ENCODE measurements at regions not wholly inside any gene's neighbourhood (a gene's known extent, or its start where the extent isn't known, plus 50 kb on each side); places are given as distances from the start of the nearest gene placed in this dataset.

DNA sequence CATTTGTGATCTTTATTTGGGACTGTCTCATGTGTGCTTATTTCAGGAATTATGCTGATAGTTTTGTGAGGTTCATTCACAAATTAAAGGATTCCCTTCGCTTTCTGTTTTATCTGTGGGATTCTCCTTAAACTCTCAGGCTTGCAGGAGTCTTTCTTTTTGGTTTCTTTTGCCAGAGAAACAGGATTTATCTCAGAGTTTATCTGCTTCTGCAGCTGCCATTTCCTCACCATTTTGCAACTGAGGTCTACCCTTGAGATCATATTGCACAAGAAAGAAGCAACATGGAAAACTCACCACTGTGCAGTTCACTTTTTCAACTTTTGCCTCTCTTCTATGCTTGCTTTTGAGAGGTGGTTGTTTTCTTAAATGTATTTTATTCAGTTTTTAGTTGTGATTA, 201.0 kb downstream of the PRL start:
- no peak overlapping the region for H3K23ac ChIP-seq (ENCODE audit: low read length)
- H2BK5ac ChIP-seq (ENCODE audit: low read depth, low read length, poor library complexity), result no peak overlapping the region
- H2AFZ ChIP-seq (ENCODE audit: insufficient read depth, low read length, poor library complexity), result no peak overlapping the region
- no peaks in the 10 kb centered on the region for H3K79me1 ChIP-seq (ENCODE audit: low read length)
- H3K18ac ChIP-seq (ENCODE audit: low read length), result no peak overlapping the region
- H4K91ac ChIP-seq (ENCODE audit: low read depth, low read length), result no peak overlapping the region
- no CpG with 5 or more reads among the region's 1 CpG for WGBS (ENCODE audit: extremely low coverage, insufficient coverage, insufficient read length)
- H3K4ac ChIP-seq (ENCODE audit: low read depth, low read length), result no peak overlapping the region
- H3K36me3 ChIP-seq (ENCODE audit: control insufficient read depth in 1 of 2, insufficient read depth in 2 of 2, low read length in 2 of 2), result no peaks in the 10 kb centered on the region
- H3K4me3 ChIP-seq (ENCODE audit: low read depth, low read length), result no peak overlapping the region
- peak in 1 of 2 donors; percentile 26 for DNase-seq
- no peaks in the 10 kb centered on the region for H3K4me1 ChIP-seq (ENCODE audit: control insufficient read depth in 1 of 2, insufficient read depth in 2 of 2, low read length in 2 of 2)
- no peak overlapping the region for H3K9ac ChIP-seq (ENCODE audit: low read length)
- no peak overlapping the region for H4K8ac ChIP-seq (ENCODE audit: low read depth, low read length)
- H3K27me3 ChIP-seq (ENCODE audit: insufficient read depth, low read length), result no peaks in the 10 kb centered on the region
- no peak overlapping the region for H2BK120ac ChIP-seq (ENCODE audit: insufficient read depth, low read length, poor library complexity)
- H3K79me2 ChIP-seq (ENCODE audit: control insufficient read depth, insufficient read depth, low read length, poor library complexity), result no peaks in the 10 kb centered on the region
- no peak overlapping the region for H2BK12ac ChIP-seq (ENCODE audit: low read length)
- no peak overlapping the region for H3K14ac ChIP-seq (ENCODE audit: low read length)
- H3K27ac ChIP-seq (ENCODE audit: low read depth, low read length), result no peak overlapping the region
- H4K12ac ChIP-seq (ENCODE audit: low read depth, low read length), result no peak overlapping the region
- no peaks in the 10 kb centered on the region for H3K9me3 ChIP-seq (ENCODE audit: insufficient read depth, low read depth, low read length)
- no peak overlapping the region for H2AK5ac ChIP-seq (ENCODE audit: low read length)
- H3K4me2 ChIP-seq (ENCODE audit: low read length), result no peak overlapping the region

DNA sequence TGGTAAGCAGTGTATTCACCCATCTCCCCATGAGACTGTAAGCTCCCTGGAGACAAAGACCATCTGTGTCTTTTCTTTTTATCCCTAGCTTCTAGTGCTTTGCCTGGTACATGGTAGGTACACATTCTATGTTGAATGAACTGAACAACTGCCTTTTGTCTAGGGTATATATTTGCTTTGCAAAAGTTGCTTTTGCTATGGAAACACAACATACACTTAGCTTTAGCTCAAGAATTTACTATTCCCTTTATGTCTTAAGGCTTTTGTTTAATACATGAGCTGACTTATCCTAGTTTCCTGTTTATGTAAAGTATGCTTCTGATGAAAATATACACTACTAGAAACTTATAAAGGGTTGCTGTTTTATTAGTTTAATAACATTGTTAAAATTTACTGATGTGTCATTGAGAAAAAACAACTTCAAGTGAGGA, 198.2 kb downstream of the PRL start:
- no peaks in the 10 kb centered on the region for H3K79me1 ChIP-seq (ENCODE audit: low read length)
- no peak overlapping the region for H4K12ac ChIP-seq (ENCODE audit: low read depth, low read length)
- no peak overlapping the region for H4K91ac ChIP-seq (ENCODE audit: low read depth, low read length)

DNA sequence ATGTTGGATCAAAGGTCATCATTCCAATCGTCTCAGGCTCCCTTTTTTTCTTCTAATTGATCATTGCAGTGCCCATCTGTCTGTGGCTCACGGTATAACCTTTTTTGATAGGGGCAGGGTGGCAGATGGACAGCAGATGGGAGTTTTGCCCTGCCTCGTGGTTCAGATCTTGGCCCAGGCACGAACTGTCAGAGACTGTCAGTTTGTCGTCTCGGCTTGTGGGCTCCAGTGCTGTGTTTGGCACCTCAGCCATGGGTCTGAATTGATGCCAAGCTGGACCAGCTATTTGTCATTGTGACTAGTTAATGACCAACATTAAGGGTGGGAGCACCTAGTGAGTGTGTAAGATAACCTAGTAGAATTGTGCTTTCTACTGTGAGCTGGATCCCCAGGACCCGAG, 197.6 kb downstream of the PRL start:
- Histone ChIP-seq H3K14ac (ENCODE audit: low read length) (no peak overlapping the region), H4K91ac (ENCODE audit: low read depth, low read length) (no peak overlapping the region), H3K9ac (ENCODE audit: low read length) (no peak overlapping the region), H3K27me3 (ENCODE audit: insufficient read depth, low read length) (no peaks in the 10 kb centered on the region), H3K79me2 (ENCODE audit: control insufficient read depth, insufficient read depth, low read length, poor library complexity) (no peaks in the 10 kb centered on the region), H4K12ac (ENCODE audit: low read depth, low read length) (no peak overlapping the region), H3K18ac (ENCODE audit: low read length) (no peak overlapping the region), H2AFZ (ENCODE audit: insufficient read depth, low read length, poor library complexity) (no peak overlapping the region), H3K36me3 (ENCODE audit: control insufficient read depth in 1 of 2, insufficient read depth in 2 of 2, low read length in 2 of 2) (no peaks in the 10 kb centered on the region), H3K4me1 (ENCODE audit: control insufficient read depth in 1 of 2, insufficient read depth in 2 of 2, low read length in 2 of 2) (no peaks in the 10 kb centered on the region), H3K27ac (ENCODE audit: low read depth, low read length) (no peak overlapping the region), H3K4ac (ENCODE audit: low read depth, low read length) (no peak overlapping the region), H3K79me1 (ENCODE audit: low read length) (no peaks in the 10 kb centered on the region), H2AK5ac (ENCODE audit: low read length) (no peak overlapping the region), H3K9me3 (ENCODE audit: insufficient read depth, low read depth, low read length) (no peaks in the 10 kb centered on the region), H3K23ac (ENCODE audit: low read length) (no peak overlapping the region), H2BK120ac (ENCODE audit: insufficient read depth, low read length, poor library complexity) (no peak overlapping the region), H4K8ac (ENCODE audit: low read depth, low read length) (no peak overlapping the region), H2BK5ac (ENCODE audit: low read depth, low read length, poor library complexity) (no peak overlapping the region), H3K4me2 (ENCODE audit: low read length) (no peak overlapping the region), H2BK12ac (ENCODE audit: low read length) (no peak overlapping the region), H3K4me3 (ENCODE audit: low read depth, low read length) (no peak overlapping the region)
- no peak for DNase-seq
- no CpG with 5 or more reads among the region's 7 CpGs for WGBS (ENCODE audit: extremely low coverage, insufficient coverage, insufficient read length)

More for the DNA sequence above, 198.2 kb downstream of the PRL start:
- no peaks in the 10 kb centered on the region for H3K36me3 ChIP-seq (ENCODE audit: control insufficient read depth in 1 of 2, insufficient read depth in 2 of 2, low read length in 2 of 2)
- no peak overlapping the region for H2BK12ac ChIP-seq (ENCODE audit: low read length)
- no peaks in the 10 kb centered on the region for H3K27me3 ChIP-seq (ENCODE audit: insufficient read depth, low read length)
- H4K8ac ChIP-seq (ENCODE audit: low read depth, low read length), result no peak overlapping the region
- H3K4me3 ChIP-seq (ENCODE audit: low read depth, low read length), result no peak overlapping the region
- H3K79me2 ChIP-seq (ENCODE audit: control insufficient read depth, insufficient read depth, low read length, poor library complexity), result no peaks in the 10 kb centered on the region
- no peaks in the 10 kb centered on the region for H3K9me3 ChIP-seq (ENCODE audit: insufficient read depth, low read depth, low read length)
- no peak overlapping the region for H3K27ac ChIP-seq (ENCODE audit: low read depth, low read length)
- no peaks in the 10 kb centered on the region for H3K4me1 ChIP-seq (ENCODE audit: control insufficient read depth in 1 of 2, insufficient read depth in 2 of 2, low read length in 2 of 2)
- H2BK5ac ChIP-seq (ENCODE audit: low read depth, low read length, poor library complexity), result no peak overlapping the region
- H3K9ac ChIP-seq (ENCODE audit: low read length), result no peak overlapping the region
- H2AFZ ChIP-seq (ENCODE audit: insufficient read depth, low read length, poor library complexity), result no peak overlapping the region
- no peak overlapping the region for H2AK5ac ChIP-seq (ENCODE audit: low read length)
- no peak overlapping the region for H3K14ac ChIP-seq (ENCODE audit: low read length)
- H3K4me2 ChIP-seq (ENCODE audit: low read length), result no peak overlapping the region
- no peak overlapping the region for H3K4ac ChIP-seq (ENCODE audit: low read depth, low read length)
- no peak overlapping the region for H2BK120ac ChIP-seq (ENCODE audit: insufficient read depth, low read length, poor library complexity)
- H3K23ac ChIP-seq (ENCODE audit: low read length), result no peak overlapping the region
- no peak for DNase-seq
- H3K18ac ChIP-seq (ENCODE audit: low read length), result no peak overlapping the region

DNA sequence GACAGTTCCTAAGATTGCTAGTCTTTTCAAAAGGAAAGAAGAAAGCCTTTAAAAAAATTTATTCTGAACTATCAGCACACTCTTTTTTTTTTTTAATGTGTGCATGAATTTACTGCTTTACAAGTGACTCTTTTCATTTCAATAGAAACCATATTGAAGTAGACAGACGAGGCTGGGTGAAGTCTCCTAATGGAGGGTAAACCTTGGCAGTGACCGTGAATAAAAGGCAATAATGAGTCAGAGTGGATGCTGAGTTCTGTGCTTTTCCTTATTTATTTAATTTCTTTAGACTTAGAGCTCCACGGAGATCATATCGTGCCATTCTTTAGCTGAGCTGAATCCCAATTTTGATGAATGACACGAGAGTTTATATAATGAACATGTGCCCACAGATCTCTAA, 196.9 kb downstream of the PRL start:
- no peak overlapping the region for H4K12ac ChIP-seq (ENCODE audit: low read depth, low read length)
- no peak overlapping the region for H2BK120ac ChIP-seq (ENCODE audit: insufficient read depth, low read length, poor library complexity)
- H3K14ac ChIP-seq (ENCODE audit: low read length), result no peak overlapping the region
- no peak overlapping the region for H2BK12ac ChIP-seq (ENCODE audit: low read length)
- H3K27ac ChIP-seq (ENCODE audit: low read depth, low read length), result no peak overlapping the region
- WGBS (ENCODE audit: extremely low coverage, insufficient coverage, insufficient read length), result no CpG with 5 or more reads among the region's 5 CpGs
- H3K4me1 ChIP-seq (ENCODE audit: control insufficient read depth in 1 of 2, insufficient read depth in 2 of 2, low read length in 2 of 2), result no peaks in the 10 kb centered on the region
- no peak overlapping the region for H3K4me3 ChIP-seq (ENCODE audit: low read depth, low read length)
- no peak overlapping the region for H2AFZ ChIP-seq (ENCODE audit: insufficient read depth, low read length, poor library complexity)
- H3K4ac ChIP-seq (ENCODE audit: low read depth, low read length), result no peak overlapping the region
- no peak overlapping the region for H4K91ac ChIP-seq (ENCODE audit: low read depth, low read length)
- no peak overlapping the region for H2AK5ac ChIP-seq (ENCODE audit: low read length)
- H3K18ac ChIP-seq (ENCODE audit: low read length), result no peak overlapping the region
- no peak overlapping the region for H4K8ac ChIP-seq (ENCODE audit: low read depth, low read length)
- H3K4me2 ChIP-seq (ENCODE audit: low read length), result no peak overlapping the region
- no peak for DNase-seq
- H3K79me2 ChIP-seq (ENCODE audit: control insufficient read depth, insufficient read depth, low read length, poor library complexity), result no peaks in the 10 kb centered on the region
- no peak overlapping the region for H3K9ac ChIP-seq (ENCODE audit: low read length)
- H2BK5ac ChIP-seq (ENCODE audit: low read depth, low read length, poor library complexity), result no peak overlapping the region
- H3K27me3 ChIP-seq (ENCODE audit: insufficient read depth, low read length), result no peaks in the 10 kb centered on the region
- H3K79me1 ChIP-seq (ENCODE audit: low read length), result no peaks in the 10 kb centered on the region
- no peaks in the 10 kb centered on the region for H3K9me3 ChIP-seq (ENCODE audit: insufficient read depth, low read depth, low read length)
- H3K36me3 ChIP-seq (ENCODE audit: control insufficient read depth in 1 of 2, insufficient read depth in 2 of 2, low read length in 2 of 2), result no peaks in the 10 kb centered on the region
- H3K23ac ChIP-seq (ENCODE audit: low read length), result no peak overlapping the region

Data from trophoblast cell (in vitro differentiated cells and primary cell).